ENCODE measurements at regions not wholly inside any gene's neighbourhood (a gene's known extent, or its start where the extent isn't known, plus 50 kb on each side); places are given as distances from the start of the nearest gene placed in this dataset.

DNA sequence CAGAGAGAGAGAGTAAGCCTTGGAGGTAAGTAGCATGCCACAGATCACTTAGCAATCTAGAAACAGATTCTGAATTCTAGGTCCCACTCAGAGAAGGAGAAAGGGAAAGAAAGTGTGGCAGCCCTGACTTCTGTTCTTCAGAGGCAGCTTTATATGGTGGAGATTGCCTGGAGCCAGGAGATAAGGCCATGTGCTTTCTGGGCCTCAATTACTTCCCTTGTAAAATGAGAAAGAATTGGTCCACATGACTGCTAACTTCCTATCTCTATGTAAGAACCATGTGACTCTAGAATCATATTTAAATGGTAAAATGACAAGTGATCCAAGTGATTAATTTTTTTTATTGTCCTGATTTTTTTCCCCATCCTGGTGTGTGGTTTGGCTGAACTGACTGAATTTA is 64.1 kb downstream of the HHEX start (continued):
- TF ChIP-seq, protein P1, sequence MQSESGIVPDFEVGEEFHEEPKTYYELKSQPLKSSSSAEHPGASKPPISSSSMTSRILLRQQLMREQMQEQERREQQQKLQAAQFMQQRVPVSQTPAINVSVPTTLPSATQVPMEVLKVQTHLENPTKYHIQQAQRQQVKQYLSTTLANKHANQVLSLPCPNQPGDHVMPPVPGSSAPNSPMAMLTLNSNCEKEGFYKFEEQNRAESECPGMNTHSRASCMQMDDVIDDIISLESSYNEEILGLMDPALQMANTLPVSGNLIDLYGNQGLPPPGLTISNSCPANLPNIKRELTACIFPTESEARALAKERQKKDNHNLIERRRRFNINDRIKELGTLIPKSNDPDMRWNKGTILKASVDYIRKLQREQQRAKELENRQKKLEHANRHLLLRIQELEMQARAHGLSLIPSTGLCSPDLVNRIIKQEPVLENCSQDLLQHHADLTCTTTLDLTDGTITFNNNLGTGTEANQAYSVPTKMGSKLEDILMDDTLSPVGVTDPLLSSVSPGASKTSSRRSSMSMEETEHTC (IDR thresholded peaks at IDR 0.05): no peak
- TF ChIP-seq KLF1 (tag; IDR thresholded peaks at IDR 0.05): no peak
- TF ChIP-seq ZFX (CRISPR knock-in tag; IDR thresholded peaks at IDR 0.05): peak; percentile 29; the same call in 1 of the 2 replicates
- TF ChIP-seq HMG20B (CRISPR knock-in tag; IDR thresholded peaks at IDR 0.05): no peak
- TF ChIP-seq, protein P2, sequence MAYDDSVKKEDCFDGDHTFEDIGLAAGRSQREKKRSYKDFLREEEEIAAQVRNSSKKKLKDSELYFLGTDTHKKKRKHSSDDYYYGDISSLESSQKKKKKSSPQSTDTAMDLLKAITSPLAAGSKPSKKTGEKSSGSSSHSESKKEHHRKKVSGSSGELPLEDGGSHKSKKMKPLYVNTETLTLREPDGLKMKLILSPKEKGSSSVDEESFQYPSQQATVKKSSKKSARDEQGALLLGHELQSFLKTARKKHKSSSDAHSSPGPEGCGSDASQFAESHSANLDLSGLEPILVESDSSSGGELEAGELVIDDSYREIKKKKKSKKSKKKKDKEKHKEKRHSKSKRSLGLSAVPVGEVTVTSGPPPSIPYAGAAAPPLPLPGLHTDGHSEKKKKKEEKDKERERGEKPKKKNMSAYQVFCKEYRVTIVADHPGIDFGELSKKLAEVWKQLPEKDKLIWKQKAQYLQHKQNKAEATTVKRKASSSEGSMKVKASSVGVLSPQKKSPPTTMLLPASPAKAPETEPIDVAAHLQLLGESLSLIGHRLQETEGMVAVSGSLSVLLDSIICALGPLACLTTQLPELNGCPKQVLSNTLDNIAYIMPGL (CRISPR knock-in tag; IDR thresholded peaks at IDR 0.05): no peak
- no peak for TF ChIP-seq ZKSCAN1 (IDR thresholded peaks at IDR 0.05; ENCODE audit: low read depth, low read length)
- no peak for TF ChIP-seq SMC3 (conservative IDR thresholded peaks at IDR 0.05; ENCODE audit: insufficient read depth, low read depth, low read length)
- no peak for TF ChIP-seq NCOA6 (IDR thresholded peaks at IDR 0.05)
- no peak for TF ChIP-seq MCM3 (IDR thresholded peaks at IDR 0.05)
- TF ChIP-seq, protein P3, sequence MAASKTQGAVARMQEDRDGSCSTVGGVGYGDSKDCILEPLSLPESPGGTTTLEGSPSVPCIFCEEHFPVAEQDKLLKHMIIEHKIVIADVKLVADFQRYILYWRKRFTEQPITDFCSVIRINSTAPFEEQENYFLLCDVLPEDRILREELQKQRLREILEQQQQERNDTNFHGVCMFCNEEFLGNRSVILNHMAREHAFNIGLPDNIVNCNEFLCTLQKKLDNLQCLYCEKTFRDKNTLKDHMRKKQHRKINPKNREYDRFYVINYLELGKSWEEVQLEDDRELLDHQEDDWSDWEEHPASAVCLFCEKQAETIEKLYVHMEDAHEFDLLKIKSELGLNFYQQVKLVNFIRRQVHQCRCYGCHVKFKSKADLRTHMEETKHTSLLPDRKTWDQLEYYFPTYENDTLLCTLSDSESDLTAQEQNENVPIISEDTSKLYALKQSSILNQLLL (CRISPR knock-in tag; IDR thresholded peaks at IDR 0.05; ENCODE audit: borderline replicate concordance): no peak
- TF ChIP-seq, protein P4, sequence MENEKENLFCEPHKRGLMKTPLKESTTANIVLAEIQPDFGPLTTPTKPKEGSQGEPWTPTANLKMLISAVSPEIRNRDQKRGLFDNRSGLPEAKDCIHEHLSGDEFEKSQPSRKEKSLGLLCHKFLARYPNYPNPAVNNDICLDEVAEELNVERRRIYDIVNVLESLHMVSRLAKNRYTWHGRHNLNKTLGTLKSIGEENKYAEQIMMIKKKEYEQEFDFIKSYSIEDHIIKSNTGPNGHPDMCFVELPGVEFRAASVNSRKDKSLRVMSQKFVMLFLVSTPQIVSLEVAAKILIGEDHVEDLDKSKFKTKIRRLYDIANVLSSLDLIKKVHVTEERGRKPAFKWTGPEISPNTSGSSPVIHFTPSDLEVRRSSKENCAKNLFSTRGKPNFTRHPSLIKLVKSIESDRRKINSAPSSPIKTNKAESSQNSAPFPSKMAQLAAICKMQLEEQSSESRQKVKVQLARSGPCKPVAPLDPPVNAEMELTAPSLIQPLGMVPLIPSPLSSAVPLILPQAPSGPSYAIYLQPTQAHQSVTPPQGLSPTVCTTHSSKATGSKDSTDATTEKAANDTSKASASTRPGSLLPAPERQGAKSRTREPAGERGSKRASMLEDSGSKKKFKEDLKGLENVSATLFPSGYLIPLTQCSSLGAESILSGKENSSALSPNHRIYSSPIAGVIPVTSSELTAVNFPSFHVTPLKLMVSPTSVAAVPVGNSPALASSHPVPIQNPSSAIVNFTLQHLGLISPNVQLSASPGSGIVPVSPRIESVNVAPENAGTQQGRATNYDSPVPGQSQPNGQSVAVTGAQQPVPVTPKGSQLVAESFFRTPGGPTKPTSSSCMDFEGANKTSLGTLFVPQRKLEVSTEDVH (IDR thresholded peaks at IDR 0.05; ENCODE audit: low read depth, partially characterized antibody): no peak
- no peak for TF ChIP-seq LARP7 (IDR thresholded peaks at IDR 0.05)
- TF ChIP-seq, protein P5, sequence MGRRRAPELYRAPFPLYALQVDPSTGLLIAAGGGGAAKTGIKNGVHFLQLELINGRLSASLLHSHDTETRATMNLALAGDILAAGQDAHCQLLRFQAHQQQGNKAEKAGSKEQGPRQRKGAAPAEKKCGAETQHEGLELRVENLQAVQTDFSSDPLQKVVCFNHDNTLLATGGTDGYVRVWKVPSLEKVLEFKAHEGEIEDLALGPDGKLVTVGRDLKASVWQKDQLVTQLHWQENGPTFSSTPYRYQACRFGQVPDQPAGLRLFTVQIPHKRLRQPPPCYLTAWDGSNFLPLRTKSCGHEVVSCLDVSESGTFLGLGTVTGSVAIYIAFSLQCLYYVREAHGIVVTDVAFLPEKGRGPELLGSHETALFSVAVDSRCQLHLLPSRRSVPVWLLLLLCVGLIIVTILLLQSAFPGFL (CRISPR knock-in tag; IDR thresholded peaks at IDR 0.05): no peak
- TF ChIP-seq FOXJ2 (tag; IDR thresholded peaks at IDR 0.05): peak; percentile 53; the same call in 1 of the 2 replicates
- peak; percentile 46; the same call in 1 of the 2 replicates for TF ChIP-seq KLF6 (CRISPR knock-in tag; IDR thresholded peaks at IDR 0.05; ENCODE audit: borderline replicate concordance)
- no peak for TF ChIP-seq SRSF3 (IDR thresholded peaks at IDR 0.05; ENCODE audit: insufficient read depth, low read length)
- peak in 1 of 2 experiments; percentile 31; a peak in 1 of 4 replicates for TF ChIP-seq TRIM24 (IDR thresholded peaks at IDR 0.05)
- no peak for TF ChIP-seq SIRT6 (IDR thresholded peaks at IDR 0.05; ENCODE audit: low read depth, low read length)
- no peak for TF ChIP-seq MTA3 (IDR thresholded peaks at IDR 0.05; ENCODE audit: borderline replicate concordance)
- TF ChIP-seq, protein P6, sequence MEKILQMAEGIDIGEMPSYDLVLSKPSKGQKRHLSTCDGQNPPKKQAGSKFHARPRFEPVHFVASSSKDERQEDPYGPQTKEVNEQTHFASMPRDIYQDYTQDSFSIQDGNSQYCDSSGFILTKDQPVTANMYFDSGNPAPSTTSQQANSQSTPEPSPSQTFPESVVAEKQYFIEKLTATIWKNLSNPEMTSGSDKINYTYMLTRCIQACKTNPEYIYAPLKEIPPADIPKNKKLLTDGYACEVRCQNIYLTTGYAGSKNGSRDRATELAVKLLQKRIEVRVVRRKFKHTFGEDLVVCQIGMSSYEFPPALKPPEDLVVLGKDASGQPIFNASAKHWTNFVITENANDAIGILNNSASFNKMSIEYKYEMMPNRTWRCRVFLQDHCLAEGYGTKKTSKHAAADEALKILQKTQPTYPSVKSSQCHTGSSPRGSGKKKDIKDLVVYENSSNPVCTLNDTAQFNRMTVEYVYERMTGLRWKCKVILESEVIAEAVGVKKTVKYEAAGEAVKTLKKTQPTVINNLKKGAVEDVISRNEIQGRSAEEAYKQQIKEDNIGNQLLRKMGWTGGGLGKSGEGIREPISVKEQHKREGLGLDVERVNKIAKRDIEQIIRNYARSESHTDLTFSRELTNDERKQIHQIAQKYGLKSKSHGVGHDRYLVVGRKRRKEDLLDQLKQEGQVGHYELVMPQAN (IDR thresholded peaks at IDR 0.05; ENCODE audit: borderline replicate concordance): no peak

Measured in K562 (cell line).